Heart left ventricle (tissue), 16 donors: ENCODE measurements at regions not wholly inside any gene's neighbourhood (a gene's known extent, or its start where the extent isn't known, plus 50 kb on each side); places are given as distances from the start of the nearest gene placed in this dataset.

Experiments
- ATAC-seq, 4 donors: fragments of 200-7000 bp; cut with Tn5 transposase; one replicate each; pipeline ENCODE4 v1.9.1; 2020 to 2022; ENCODE audit warnings: moderate library complexity in 4 of 4, mild to moderate bottlenecking in 3 of 4, moderate number of reproducible peaks in 1 of 4
- DNase-seq, 5 donors: peaks; one replicate each; pipeline ENCODE4 v3.0.0-alpha.2; 2020
- H3K27ac ChIP-seq, 12 donors: fragments of 200-600 bp; sonication (generic) in 4 of 12; one replicate each; pipeline versions ENCODE4 v1.5.0 to v1.8.0; 2016 to 2022; ENCODE audit warnings: mild to moderate bottlenecking in 2 of 12
- H3K27me3 ChIP-seq, 9 donors: fragments of 200-600 bp; sonication (generic) in 2 of 9; one replicate each; pipeline versions ENCODE4 v1.5.1 to v1.8.0; 2016 to 2022; ENCODE audit warnings: mild to moderate bottlenecking in 3 of 9
- H3K36me3 ChIP-seq, 9 donors: fragments of 200-600 bp; sonication (generic) in 2 of 9; one replicate each; pipeline versions ENCODE4 v1.5.0 to v1.8.0; 2018 to 2022; ENCODE audit warnings: mild to moderate bottlenecking in 2 of 9
- H3K4me1 ChIP-seq, 12 donors: fragments of 200-600 bp; sonication (generic) in 4 of 12; one replicate each; pipeline versions ENCODE4 v1.5.0 to v1.8.0; 2016 to 2022; ENCODE audit warnings: mild to moderate bottlenecking in 3 of 12
- H3K4me3 ChIP-seq, 12 donors: fragments of 200-600 bp; sonication (generic) in 4 of 12; one replicate each; pipeline versions ENCODE4 v1.5.0 to v1.8.0; 2017 to 2022; ENCODE audit warnings: mild to moderate bottlenecking in 9 of 12, moderate library complexity in 4 of 12
- H3K9me3 ChIP-seq, 12 donors: fragments of 200-600 bp; sonication (generic) in 4 of 12; one replicate each; pipeline versions ENCODE4 v1.5.0 to v1.8.0; 2016 to 2022; ENCODE audit warnings: mild to moderate bottlenecking in 1 of 12
- CTCF ChIP-seq, 12 donors: fragments of 200-600 bp; sonication (generic) in 4 of 12; IDR thresholded peaks; one replicate each; pipeline versions ENCODE4 v1.5.0 to v1.8.0; 2018 to 2022; ENCODE audit warnings: antibody characterized with exemption in 12 of 12, mild to moderate bottlenecking in 5 of 12
- POLR2A ChIP-seq, 2 donors: fragments of 450-650 bp; IDR thresholded peaks; one replicate each; pipeline ENCODE4 v1.6.1; 2017; ENCODE audit warnings: antibody characterized with exemption in 2 of 2, mild to moderate bottlenecking in 2 of 2, moderate library complexity in 2 of 2
- WGBS, 4 donors: extraction: QIAGEN DNeasy Blood & Tissue Kit in 2 of 4; methylation state at CpG; one replicate each; pipeline versions ENCODE4 v1.1.5 to v1.1.7; 2013 to 2018; 5-methylcytosine and 5-hydroxymethylcytosine counted together
- intact Hi-C, 10 donors: fragments of 100-400 bp; cut with DNase I; formaldehyde crosslinking; loops; one replicate each; pipeline versions ENCODE4 v1.11.1 to v1.14.2; 2022
- donor health status: ischemic (EF 13 %, LVEDD 7.1; RV severe dilation, severe dysfunction).
- donor health status: healthy with polysubstance abuse.
- donor health status: DM: no; HTN: yes; CAD: no.
- donor health status: DM: no; HTN: no; CAD: no.
- donor health status: ischemic (EF 25% LVEDD 6.9; RV normal size, moderate dysfunction).
- donor health status: ischemic (EF 25% LVEDD 5.7; RV mildly dilated, moderate dysfunction).
- donor health status: healthy.
- donor health status: DM: yes; HTN: yes; CAD: no.
- donor health status: ischemic (EF 35%, LVEDD 5.7; RV mildly dilated, moderate dysfunction).
- donor health status: nonischemic (EF 11% LVEDD 7.7; RV severe dilation, severe dysfunction).
- donor health status: DM: yes; HTN: yes; CAD: no.
- donor health status: PGD.
- donor health status: ischemic (EF 29% LVEDD 5.4; RV normal size, mild dysfunction).
- donor health status: nonischemic (EF 23%, LVEDD 6.1; RV moderate dilation, normal function).

GRCh38 chr12:43117226-43117930 lies 434.6 kb downstream of the ADAMTS20 start:
- Histone ChIP-seq H3K4me1 (peaks cover 0 to 10% (median 0%) of the 10 kb centered on the region in 12 donors), H3K27ac (no peak overlapping the region), H3K27me3 (no peaks in the 10 kb centered on the region), H3K36me3 (no peaks in the 10 kb centered on the region), H3K9me3 (peaks cover 0 to 6% (median 0%) of the 10 kb centered on the region in 12 donors), H3K4me3 (no peak overlapping the region)
- DNase-seq = no peak
- 62 to 82% (median 63%) methylated on average over 3 of the region's 3 CpGs for WGBS, 4 donors
- ATAC-seq = no peak
- intact Hi-C loops = no loop called here
- no peak for TF ChIP-seq CTCF (IDR thresholded peaks at IDR 0.05)
- no peak for TF ChIP-seq POLR2A (IDR thresholded peaks at IDR 0.05)

- Histone ChIP-seq H3K27ac (no peak overlapping the region), H3K27me3 (no peaks in the 10 kb centered on the region), H3K36me3 (no peaks in the 10 kb centered on the region), H3K9me3 (peaks cover 0 to 6% (median 0%) of the 10 kb centered on the region in 12 donors), H3K4me1 (peaks cover 0 to 13% (median 0%) of the 10 kb centered on the region in 12 donors), H3K4me3 (no peak overlapping the region)
- ATAC-seq (no peak), DNase-seq (no peak)
- no peak for TF ChIP-seq POLR2A (IDR thresholded peaks at IDR 0.05)
- no peak for TF ChIP-seq CTCF (IDR thresholded peaks at IDR 0.05)
- WGBS, 4 donors = 84 to 97% (median 94%) methylated on average over 4 of the region's 4 CpGs
- intact Hi-C loops = no loop called here
These were observed 436.4 kb downstream of the ADAMTS20 start for GRCh38 chr12:43115441-43116160.

GRCh38 chr12:43114316-43114715 lies 437.7 kb downstream of the ADAMTS20 start:
- Histone ChIP-seq H3K4me1 (peaks cover 0 to 13% (median 0%) of the 10 kb centered on the region in 12 donors), H3K9me3 (peaks cover 0 to 5% (median 0%) of the 10 kb centered on the region in 12 donors), H3K4me3 (no peak overlapping the region), H3K27ac (no peak overlapping the region), H3K36me3 (no peaks in the 10 kb centered on the region), H3K27me3 (no peaks in the 10 kb centered on the region)
- no peak for DNase-seq
- no peak for ATAC-seq
- no peak for TF ChIP-seq CTCF (IDR thresholded peaks at IDR 0.05)
- TF ChIP-seq POLR2A (IDR thresholded peaks at IDR 0.05) = no peak
- 91 to 96% (median 95%) methylated on average over 3 of the region's 3 CpGs for WGBS, 4 donors
- intact Hi-C loops = no loop called here

GRCh38 chr12:43113616-43114015 lies 438.4 kb downstream of the ADAMTS20 start:
- peak overlapping the region in 1 of 12 donors; percentile 2 for H3K27ac ChIP-seq
- intact Hi-C loops = no loop called here
- H3K4me1 ChIP-seq = peaks cover 0 to 13% (median 0%) of the 10 kb centered on the region in 12 donors
- no peak for ATAC-seq
- no peak for DNase-seq
- TF ChIP-seq POLR2A (IDR thresholded peaks at IDR 0.05) (no peak), CTCF (IDR thresholded peaks at IDR 0.05) (no peak)
- no peaks in the 10 kb centered on the region for H3K36me3 ChIP-seq
- 84 to 88% (median 86%) methylated on average over 4 of the region's 4 CpGs for WGBS, 4 donors
- no peaks in the 10 kb centered on the region for H3K27me3 ChIP-seq
- H3K9me3 ChIP-seq = no peaks in the 10 kb centered on the region
- no peak overlapping the region for H3K4me3 ChIP-seq
